HepG2 (cell line): ENCODE measurements at regions not wholly inside any gene's neighbourhood (a gene's known extent, or its start where the extent isn't known, plus 50 kb on each side); places are given as distances from the start of the nearest gene placed in this dataset.

ENCODE experiments used
- FOXP1 ChIP-seq, 2 experiments: fragments of 450-650 bp in 1 of 2; IDR thresholded peaks; 2 replicates each; pipeline ENCODE4 v1.6.1; 2017 to 2018; ENCODE audit warnings: antibody characterized with exemption in 1 of 2
- REXO4 ChIP-seq: sonication (generic); formaldehyde crosslinking; IDR thresholded peaks from 2 replicates; pipeline ENCODE4 v1.8.0; 2022; ENCODE audit warnings: missing genetic modification reagents, mild to moderate bottlenecking, borderline replicate concordance
- SAP130 ChIP-seq: IDR thresholded peaks from 2 replicates; pipeline ENCODE4 v1.6.1; 2016; ENCODE audit warnings: low read depth
- ZNF17 ChIP-seq: sonication (generic); formaldehyde crosslinking; IDR thresholded peaks from 2 replicates; pipeline ENCODE4 v1.5.0; 2020; ENCODE audit warnings: mild to moderate bottlenecking, missing genetic modification reagents
- ZNF572 ChIP-seq: sonication (generic); formaldehyde crosslinking; IDR thresholded peaks from 2 replicates; pipeline ENCODE4 v1.5.1; 2020; ENCODE audit warnings: mild to moderate bottlenecking, missing genetic modification reagents
- TF ChIP-seq, protein P1 (sequence below): sonication (generic); formaldehyde crosslinking; IDR thresholded peaks from 2 replicates; pipeline ENCODE4 v1.4.0; 2020; ENCODE audit warnings: missing genetic modification reagents, mild to moderate bottlenecking, borderline replicate concordance
- TF ChIP-seq, protein P2 (sequence below): sonication (generic); formaldehyde crosslinking; IDR thresholded peaks from 2 replicates; pipeline ENCODE4 v1.4.0; 2020; ENCODE audit warnings: mild to moderate bottlenecking, missing genetic modification reagents
- TF ChIP-seq, protein P3 (sequence below): sonication (generic); formaldehyde crosslinking; IDR thresholded peaks from 2 replicates; pipeline ENCODE4 v1.4.0; 2020; ENCODE audit warnings: missing genetic modification reagents, borderline replicate concordance
- TF ChIP-seq, protein P4 (sequence below): sonication (generic); formaldehyde crosslinking; IDR thresholded peaks from 2 replicates; pipeline ENCODE4 v1.8.1; 2023; ENCODE audit warnings: mild to moderate bottlenecking, missing genetic modification reagents
- TF ChIP-seq, protein P5 (sequence below): sonication (generic); formaldehyde crosslinking; IDR thresholded peaks from 2 replicates; pipeline ENCODE4 v1.4.0; 2020; ENCODE audit warnings: mild to moderate bottlenecking, missing genetic modification reagents
- TF ChIP-seq, protein P6 (sequence below): sonication (generic); formaldehyde crosslinking; IDR thresholded peaks from 2 replicates; pipeline ENCODE4 v1.8.0; 2022; ENCODE audit warnings: mild to moderate bottlenecking, missing genetic modification reagents; ENCODE audit not compliant: insufficient replicate concordance

DNA sequence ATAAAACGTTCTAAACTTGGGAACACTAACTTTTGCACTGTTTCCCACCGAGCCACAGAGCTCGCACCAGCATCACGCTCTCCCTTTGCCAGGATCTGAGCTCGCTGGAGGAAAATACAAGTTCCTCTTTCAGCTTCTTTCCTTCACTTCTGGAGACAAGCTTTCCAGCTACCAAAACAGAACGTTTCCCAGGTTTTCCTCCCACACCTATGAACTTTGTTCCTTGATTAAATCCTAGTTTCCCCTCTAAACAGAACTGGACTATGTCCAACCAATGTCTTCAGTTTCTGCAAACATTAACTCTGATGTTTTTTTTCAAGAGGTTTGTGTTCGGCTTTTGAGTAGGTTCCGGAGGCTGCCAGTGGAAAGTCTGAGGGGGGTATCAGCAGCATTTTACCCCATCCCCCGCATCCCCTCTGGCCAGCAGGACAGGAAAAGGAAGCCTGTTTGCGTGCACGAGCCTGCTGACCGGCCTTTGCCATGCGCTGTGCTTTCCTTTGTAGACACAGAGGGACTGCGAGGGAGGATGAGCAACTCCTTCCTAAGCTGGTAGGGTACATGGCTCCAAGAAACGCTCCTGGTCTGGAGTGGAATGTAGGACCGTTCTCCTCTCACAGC, 135.5 kb downstream of the LY86 start (continued):
- TF ChIP-seq, protein P1, sequence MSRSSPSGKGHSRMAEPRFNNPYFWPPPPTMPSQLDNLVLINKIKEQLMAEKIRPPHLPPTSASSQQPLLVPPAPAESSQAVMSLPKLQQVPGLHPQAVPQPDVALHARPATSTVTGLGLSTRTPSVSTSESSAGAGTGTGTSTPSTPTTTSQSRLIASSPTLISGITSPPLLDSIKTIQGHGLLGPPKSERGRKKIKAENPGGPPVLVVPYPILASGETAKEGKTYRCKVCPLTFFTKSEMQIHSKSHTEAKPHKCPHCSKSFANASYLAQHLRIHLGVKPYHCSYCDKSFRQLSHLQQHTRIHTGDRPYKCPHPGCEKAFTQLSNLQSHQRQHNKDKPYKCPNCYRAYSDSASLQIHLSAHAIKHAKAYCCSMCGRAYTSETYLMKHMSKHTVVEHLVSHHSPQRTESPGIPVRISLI (CRISPR knock-in tag): no peak
- no peak for TF ChIP-seq ZNF572 (CRISPR knock-in tag)
- TF ChIP-seq, protein P2, sequence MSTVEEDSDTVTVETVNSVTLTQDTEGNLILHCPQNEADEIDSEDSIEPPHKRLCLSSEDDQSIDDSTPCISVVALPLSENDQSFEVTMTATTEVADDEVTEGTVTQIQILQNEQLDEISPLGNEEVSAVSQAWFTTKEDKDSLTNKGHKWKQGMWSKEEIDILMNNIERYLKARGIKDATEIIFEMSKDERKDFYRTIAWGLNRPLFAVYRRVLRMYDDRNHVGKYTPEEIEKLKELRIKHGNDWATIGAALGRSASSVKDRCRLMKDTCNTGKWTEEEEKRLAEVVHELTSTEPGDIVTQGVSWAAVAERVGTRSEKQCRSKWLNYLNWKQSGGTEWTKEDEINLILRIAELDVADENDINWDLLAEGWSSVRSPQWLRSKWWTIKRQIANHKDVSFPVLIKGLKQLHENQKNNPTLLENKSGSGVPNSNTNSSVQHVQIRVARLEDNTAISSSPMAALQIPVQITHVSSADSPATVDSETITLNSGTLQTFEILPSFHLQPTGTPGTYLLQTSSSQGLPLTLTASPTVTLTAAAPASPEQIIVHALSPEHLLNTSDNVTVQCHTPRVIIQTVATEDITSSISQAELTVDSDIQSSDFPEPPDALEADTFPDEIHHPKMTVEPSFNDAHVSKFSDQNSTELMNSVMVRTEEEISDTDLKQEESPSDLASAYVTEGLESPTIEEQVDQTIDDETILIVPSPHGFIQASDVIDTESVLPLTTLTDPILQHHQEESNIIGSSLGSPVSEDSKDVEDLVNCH (CRISPR knock-in tag): no peak
- no peak for TF ChIP-seq ZNF17
- TF ChIP-seq, protein P3, sequence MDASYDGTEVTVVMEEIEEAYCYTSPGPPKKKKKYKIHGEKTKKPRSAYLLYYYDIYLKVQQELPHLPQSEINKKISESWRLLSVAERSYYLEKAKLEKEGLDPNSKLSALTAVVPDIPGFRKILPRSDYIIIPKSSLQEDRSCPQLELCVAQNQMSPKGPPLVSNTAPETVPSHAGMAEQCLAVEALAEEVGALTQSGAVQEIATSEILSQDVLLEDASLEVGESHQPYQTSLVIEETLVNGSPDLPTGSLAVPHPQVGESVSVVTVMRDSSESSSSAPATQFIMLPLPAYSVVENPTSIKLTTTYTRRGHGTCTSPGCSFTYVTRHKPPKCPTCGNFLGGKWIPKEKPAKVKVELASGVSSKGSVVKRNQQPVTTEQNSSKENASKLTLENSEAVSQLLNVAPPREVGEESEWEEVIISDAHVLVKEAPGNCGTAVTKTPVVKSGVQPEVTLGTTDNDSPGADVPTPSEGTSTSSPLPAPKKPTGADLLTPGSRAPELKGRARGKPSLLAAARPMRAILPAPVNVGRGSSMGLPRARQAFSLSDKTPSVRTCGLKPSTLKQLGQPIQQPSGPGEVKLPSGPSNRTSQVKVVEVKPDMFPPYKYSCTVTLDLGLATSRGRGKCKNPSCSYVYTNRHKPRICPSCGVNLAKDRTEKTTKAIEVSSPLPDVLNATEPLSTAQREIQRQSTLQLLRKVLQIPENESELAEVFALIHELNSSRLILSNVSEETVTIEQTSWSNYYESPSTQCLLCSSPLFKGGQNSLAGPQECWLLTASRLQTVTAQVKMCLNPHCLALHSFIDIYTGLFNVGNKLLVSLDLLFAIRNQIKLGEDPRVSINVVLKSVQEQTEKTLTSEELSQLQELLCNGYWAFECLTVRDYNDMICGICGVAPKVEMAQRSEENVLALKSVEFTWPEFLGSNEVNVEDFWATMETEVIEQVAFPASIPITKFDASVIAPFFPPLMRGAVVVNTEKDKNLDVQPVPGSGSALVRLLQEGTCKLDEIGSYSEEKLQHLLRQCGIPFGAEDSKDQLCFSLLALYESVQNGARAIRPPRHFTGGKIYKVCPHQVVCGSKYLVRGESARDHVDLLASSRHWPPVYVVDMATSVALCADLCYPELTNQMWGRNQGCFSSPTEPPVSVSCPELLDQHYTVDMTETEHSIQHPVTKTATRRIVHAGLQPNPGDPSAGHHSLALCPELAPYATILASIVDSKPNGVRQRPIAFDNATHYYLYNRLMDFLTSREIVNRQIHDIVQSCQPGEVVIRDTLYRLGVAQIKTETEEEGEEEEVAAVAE (CRISPR knock-in tag): no peak
- no peak; the same call in 1 of the 2 replicates for TF ChIP-seq SAP130 (CRISPR knock-in tag)
- TF ChIP-seq, protein P4, sequence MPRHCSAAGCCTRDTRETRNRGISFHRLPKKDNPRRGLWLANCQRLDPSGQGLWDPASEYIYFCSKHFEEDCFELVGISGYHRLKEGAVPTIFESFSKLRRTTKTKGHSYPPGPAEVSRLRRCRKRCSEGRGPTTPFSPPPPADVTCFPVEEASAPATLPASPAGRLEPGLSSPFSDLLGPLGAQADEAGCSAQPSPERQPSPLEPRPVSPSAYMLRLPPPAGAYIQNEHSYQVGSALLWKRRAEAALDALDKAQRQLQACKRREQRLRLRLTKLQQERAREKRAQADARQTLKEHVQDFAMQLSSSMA (CRISPR knock-in tag): no peak
- TF ChIP-seq, protein P5, sequence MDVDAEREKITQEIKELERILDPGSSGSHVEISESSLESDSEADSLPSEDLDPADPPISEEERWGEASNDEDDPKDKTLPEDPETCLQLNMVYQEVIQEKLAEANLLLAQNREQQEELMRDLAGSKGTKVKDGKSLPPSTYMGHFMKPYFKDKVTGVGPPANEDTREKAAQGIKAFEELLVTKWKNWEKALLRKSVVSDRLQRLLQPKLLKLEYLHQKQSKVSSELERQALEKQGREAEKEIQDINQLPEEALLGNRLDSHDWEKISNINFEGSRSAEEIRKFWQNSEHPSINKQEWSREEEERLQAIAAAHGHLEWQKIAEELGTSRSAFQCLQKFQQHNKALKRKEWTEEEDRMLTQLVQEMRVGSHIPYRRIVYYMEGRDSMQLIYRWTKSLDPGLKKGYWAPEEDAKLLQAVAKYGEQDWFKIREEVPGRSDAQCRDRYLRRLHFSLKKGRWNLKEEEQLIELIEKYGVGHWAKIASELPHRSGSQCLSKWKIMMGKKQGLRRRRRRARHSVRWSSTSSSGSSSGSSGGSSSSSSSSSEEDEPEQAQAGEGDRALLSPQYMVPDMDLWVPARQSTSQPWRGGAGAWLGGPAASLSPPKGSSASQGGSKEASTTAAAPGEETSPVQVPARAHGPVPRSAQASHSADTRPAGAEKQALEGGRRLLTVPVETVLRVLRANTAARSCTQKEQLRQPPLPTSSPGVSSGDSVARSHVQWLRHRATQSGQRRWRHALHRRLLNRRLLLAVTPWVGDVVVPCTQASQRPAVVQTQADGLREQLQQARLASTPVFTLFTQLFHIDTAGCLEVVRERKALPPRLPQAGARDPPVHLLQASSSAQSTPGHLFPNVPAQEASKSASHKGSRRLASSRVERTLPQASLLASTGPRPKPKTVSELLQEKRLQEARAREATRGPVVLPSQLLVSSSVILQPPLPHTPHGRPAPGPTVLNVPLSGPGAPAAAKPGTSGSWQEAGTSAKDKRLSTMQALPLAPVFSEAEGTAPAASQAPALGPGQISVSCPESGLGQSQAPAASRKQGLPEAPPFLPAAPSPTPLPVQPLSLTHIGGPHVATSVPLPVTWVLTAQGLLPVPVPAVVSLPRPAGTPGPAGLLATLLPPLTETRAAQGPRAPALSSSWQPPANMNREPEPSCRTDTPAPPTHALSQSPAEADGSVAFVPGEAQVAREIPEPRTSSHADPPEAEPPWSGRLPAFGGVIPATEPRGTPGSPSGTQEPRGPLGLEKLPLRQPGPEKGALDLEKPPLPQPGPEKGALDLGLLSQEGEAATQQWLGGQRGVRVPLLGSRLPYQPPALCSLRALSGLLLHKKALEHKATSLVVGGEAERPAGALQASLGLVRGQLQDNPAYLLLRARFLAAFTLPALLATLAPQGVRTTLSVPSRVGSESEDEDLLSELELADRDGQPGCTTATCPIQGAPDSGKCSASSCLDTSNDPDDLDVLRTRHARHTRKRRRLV (CRISPR knock-in tag): no peak
- no peak for TF ChIP-seq FOXP1 (IDR thresholded peaks at IDR 0.05)
- no peak for TF ChIP-seq FOXP1 (CRISPR knock-in tag; IDR thresholded peaks at IDR 0.05)
- TF ChIP-seq REXO4 (CRISPR knock-in tag): no peak
- TF ChIP-seq, protein P6, sequence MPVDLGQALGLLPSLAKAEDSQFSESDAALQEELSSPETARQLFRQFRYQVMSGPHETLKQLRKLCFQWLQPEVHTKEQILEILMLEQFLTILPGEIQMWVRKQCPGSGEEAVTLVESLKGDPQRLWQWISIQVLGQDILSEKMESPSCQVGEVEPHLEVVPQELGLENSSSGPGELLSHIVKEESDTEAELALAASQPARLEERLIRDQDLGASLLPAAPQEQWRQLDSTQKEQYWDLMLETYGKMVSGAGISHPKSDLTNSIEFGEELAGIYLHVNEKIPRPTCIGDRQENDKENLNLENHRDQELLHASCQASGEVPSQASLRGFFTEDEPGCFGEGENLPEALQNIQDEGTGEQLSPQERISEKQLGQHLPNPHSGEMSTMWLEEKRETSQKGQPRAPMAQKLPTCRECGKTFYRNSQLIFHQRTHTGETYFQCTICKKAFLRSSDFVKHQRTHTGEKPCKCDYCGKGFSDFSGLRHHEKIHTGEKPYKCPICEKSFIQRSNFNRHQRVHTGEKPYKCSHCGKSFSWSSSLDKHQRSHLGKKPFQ (CRISPR knock-in tag): no peak
